ENCODE measurements at regions not wholly inside any gene's neighbourhood (a gene's known extent, or its start where the extent isn't known, plus 50 kb on each side); places are given as distances from the start of the nearest gene placed in this dataset.

DNA sequence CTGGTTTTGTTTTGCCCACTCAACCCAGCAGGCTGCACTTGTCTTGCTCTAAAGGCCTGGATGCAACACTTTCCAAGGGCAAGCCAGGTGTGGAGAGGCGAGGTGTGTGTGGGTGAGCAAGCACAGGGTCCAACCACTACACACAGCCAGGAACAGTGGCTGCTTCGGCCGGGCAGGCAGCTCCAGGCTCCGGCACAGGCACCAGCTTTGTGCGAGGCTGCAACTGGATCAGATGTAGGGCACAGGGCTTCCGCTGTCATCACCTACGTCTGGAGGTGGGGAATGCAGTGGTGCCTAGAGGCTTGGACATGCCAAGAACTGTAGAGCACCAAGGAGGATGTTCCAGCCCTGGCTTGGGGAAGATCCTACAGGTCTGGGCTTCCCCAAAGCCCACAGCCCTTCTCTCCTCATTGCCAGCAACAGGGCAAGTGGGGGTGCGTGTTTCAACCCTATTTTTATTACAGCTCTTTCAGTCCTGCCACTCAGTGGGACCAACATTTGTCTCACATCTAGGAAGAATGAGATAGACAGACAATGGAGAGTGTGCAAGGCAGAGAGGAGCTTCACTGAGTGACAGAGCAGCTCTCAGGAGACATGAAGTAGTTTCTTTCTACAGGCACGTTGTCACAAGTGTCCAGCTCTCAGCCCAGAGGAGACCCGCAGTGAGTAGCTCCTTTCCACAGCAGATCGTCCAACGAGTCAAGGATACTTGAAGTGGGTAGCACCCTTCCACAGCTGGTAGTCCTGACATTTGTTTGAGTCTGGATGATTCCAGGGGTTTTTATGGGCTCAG, 622.2 kb downstream of the CDH9 start:
- H3K4me3 ChIP-seq, result no peak overlapping the region
- ChIA-PET POLR2A (no interaction called here), CTCF (no interaction called here), RAD21 (ENCODE audit: unreplicated experiment) (no interaction called here), SMC1A (ENCODE audit: uncharacterized antibody, unreplicated experiment) (interaction anchor here (0.8 kb wide), 1 partner anchor 68 kb away, joined by 3 read pairs; no protein-coding TSS in a partner anchor)
- intact Hi-C loops (cut with micrococcal nuclease; ENCODE audit: unreplicated experiment) (no loop called here), in situ Hi-C loops (cut with MboI) (no loop called here)
- H3K9me3 ChIP-seq (replicated peaks; ENCODE audit: control insufficient read depth, insufficient read depth, low read length), result no peaks in the 10 kb centered on the region
- H2AFZ ChIP-seq (ENCODE audit: control insufficient read depth, low read depth, low read length), result no peak overlapping the region
- no peak overlapping the region for H3K27ac ChIP-seq (ENCODE audit: control insufficient read depth, insufficient read depth)
- H3K4me1 ChIP-seq (ENCODE audit: control insufficient read depth, insufficient read depth, low read length), result no peaks in the 10 kb centered on the region
- no peaks in the 10 kb centered on the region for H3K27me3 ChIP-seq (replicated peaks in 1 of 2; ENCODE audit: control insufficient read depth in 2 of 2, insufficient read depth in 2 of 2, low read length in 1 of 2)
- DNase-seq (ENCODE audit: low read depth, low spot score), result no peak
- no peaks in the 10 kb centered on the region for H3K79me2 ChIP-seq (ENCODE audit: control insufficient read depth, insufficient read depth, low read length)
- FAIRE-seq, result no peak
- H3K9ac ChIP-seq (ENCODE audit: control insufficient read depth, insufficient read depth, low read length), result no peak overlapping the region
- no TSS peak for BruUV-seq (replicated peaks)
- TF ChIP-seq GATAD2B (conservative IDR thresholded peaks at IDR 0.05; ENCODE audit: low read depth) (no peak), SRF (IDR thresholded peaks at IDR 0.05; ENCODE audit: low read depth in 2 of 2, low read length in 2 of 2) (no peak), SIN3A (IDR thresholded peaks at IDR 0.05; ENCODE audit: low read depth, low read length) (no peak), RUNX3 (IDR thresholded peaks at IDR 0.05; ENCODE audit: low read length) (no peak), YBX1 (IDR thresholded peaks at IDR 0.05) (no peak), FOXM1 (IDR thresholded peaks at IDR 0.05; ENCODE audit: low read depth, low read length) (no peak), NR2C1 (IDR thresholded peaks at IDR 0.05) (no peak), SP1 (IDR thresholded peaks at IDR 0.05; ENCODE audit: low read depth, low read length) (no peak), RB1 (IDR thresholded peaks at IDR 0.05; ENCODE audit: borderline replicate concordance) (no peak)
- TF ChIP-seq, protein P1, sequence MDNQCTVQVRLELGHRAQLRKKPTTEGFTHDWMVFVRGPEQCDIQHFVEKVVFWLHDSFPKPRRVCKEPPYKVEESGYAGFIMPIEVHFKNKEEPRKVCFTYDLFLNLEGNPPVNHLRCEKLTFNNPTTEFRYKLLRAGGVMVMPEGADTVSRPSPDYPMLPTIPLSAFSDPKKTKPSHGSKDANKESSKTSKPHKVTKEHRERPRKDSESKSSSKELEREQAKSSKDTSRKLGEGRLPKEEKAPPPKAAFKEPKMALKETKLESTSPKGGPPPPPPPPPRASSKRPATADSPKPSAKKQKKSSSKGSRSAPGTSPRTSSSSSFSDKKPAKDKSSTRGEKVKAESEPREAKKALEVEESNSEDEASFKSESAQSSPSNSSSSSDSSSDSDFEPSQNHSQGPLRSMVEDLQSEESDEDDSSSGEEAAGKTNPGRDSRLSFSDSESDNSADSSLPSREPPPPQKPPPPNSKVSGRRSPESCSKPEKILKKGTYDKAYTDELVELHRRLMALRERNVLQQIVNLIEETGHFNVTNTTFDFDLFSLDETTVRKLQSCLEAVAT (IDR thresholded peaks at IDR 0.05), result no peak
- H4K20me1 ChIP-seq (ENCODE audit: control insufficient read depth, insufficient read depth), result no peaks in the 10 kb centered on the region
- no peaks in the 10 kb centered on the region for H3K36me3 ChIP-seq (ENCODE audit: control insufficient read depth in 2 of 2, insufficient read depth in 2 of 2, low read length in 1 of 2)
- no peak for ATAC-seq
- WGBS (ENCODE audit: insufficient coverage, insufficient replicate concordance, low lambda C conversion rate, missing lambda C conversion rate), result 21% methylated on average over 12 of the region's 12 CpGs
- H3K4me2 ChIP-seq (ENCODE audit: control insufficient read depth, insufficient read depth), result no peak overlapping the region
